SU-DHL-6 (cell line): ENCODE measurements at regions not wholly inside any gene's neighbourhood (a gene's known extent, or its start where the extent isn't known, plus 50 kb on each side); places are given as distances from the start of the nearest gene placed in this dataset.

Experiments used
- CTCF ChIP-seq: fragments of 200-600 bp; sonication (generic); IDR thresholded peaks from one replicate; pipeline ENCODE4 v1.5.1; 2017; ENCODE audit warnings: antibody characterized with exemption, mild to moderate bottlenecking, low read length, moderate library complexity; ENCODE audit not compliant: insufficient read depth, poor library complexity, severe bottlenecking
- EZH2phosphoT487 ChIP-seq: fragments of 200-600 bp; sonication (generic), shearing (Covaris generic); conservative IDR thresholded peaks from 2 replicates; pipeline ENCODE4 v1.6.1; 2018; ENCODE audit warnings: mild to moderate bottlenecking, antibody characterized with exemption, low read length, moderate library complexity, mixed read lengths

GRCh38 chr18:73520229-73520628, 627.4 kb downstream of the FBXO15 start:
- TF ChIP-seq CTCF (no peak), EZH2phosphoT487 (no peak)
